HepG2 (cell line): ENCODE measurements at regions not wholly inside any gene's neighbourhood (a gene's known extent, or its start where the extent isn't known, plus 50 kb on each side); places are given as distances from the start of the nearest gene placed in this dataset.

Experiments used
- ATAC-seq: fragments of 200-7000 bp; cut with Tn5 transposase; 3 replicates; pipeline ENCODE4 v1.9.1; 2020; ENCODE audit warnings: mild to moderate bottlenecking, moderate library complexity
- BruUV-seq: library from RNA; stranded (reverse); fragments of 400-500 nt; replicated peaks from 2 replicates; lab custom pipeline; 2021; lab: Mats Ljungman, UMichigan
- CTCF ChIA-PET: fragments of 300-600 bp; formaldehyde crosslinking; extraction: SDS; loops from one replicate; lab custom pipeline; 2021; ENCODE audit warnings: low total read pairs, inconsistent platforms, low intra/inter-chr PET ratio; lab: Yijun Ruan, JAX
- POLR2A ChIA-PET: fragments of 350-600 bp; sonication (Branson Sonifier 250); formaldehyde crosslinking; loops from one replicate; lab custom pipeline; 2020; ENCODE audit warnings: antibody characterized with exemption, inconsistent platforms; lab: Yijun Ruan, JAX
- DNase-seq: peaks from one replicate; pipeline ENCODE4 v3.0.0-alpha.2; 2015; ENCODE audit warnings: low spot score
- FAIRE-seq: peaks from 3 replicates; lab custom pipeline; 2011; peaks lifted over from hg19 to GRCh38; lab: Jason Lieb, UNC
- H2AFZ ChIP-seq: one replicate; pipeline ENCODE4 v1.6.1; 2011; ENCODE audit warnings: low read length, inconsistent platforms
- H3K27ac ChIP-seq: fragments of 300-600 bp; 3 replicates; pipeline ENCODE4 v1.8.0; 2011; ENCODE audit warnings: mixed run types, mild to moderate bottlenecking, mixed read lengths, low read length, inconsistent platforms; ENCODE audit not compliant: insufficient read depth; ENCODE audit errors: extremely low read length
- H3K27me3 ChIP-seq, 2 experiments: fragments of 200-600 bp in 1 of 2; 2 replicates in 1 of 2; 3 replicates in 1 of 2; pipeline versions ENCODE4 v1.6.0 to v1.8.0; 2011; ENCODE audit warnings: low read length in 2 of 2, mild to moderate bottlenecking in 2 of 2, moderate library complexity in 2 of 2, inconsistent platforms in 1 of 2; ENCODE audit not compliant: insufficient read depth in 2 of 2, control insufficient read depth in 1 of 2
- H3K36me3 ChIP-seq, 2 experiments: fragments of 200-600 bp in 1 of 2; replicated peaks in 1 of 2; 2 replicates in 1 of 2; 3 replicates in 1 of 2; pipeline versions ENCODE4 v1.5.1 to v1.8.0; 2011; ENCODE audit warnings: low read length in 2 of 2, inconsistent platforms in 1 of 2; ENCODE audit not compliant: insufficient read depth in 2 of 2, control insufficient read depth in 1 of 2
- H3K4me1 ChIP-seq: 2 replicates; pipeline ENCODE4 v1.5.1; 2012; ENCODE audit warnings: low read length, inconsistent platforms; ENCODE audit not compliant: insufficient read depth
- H3K4me2 ChIP-seq: 2 replicates; pipeline ENCODE4 v1.6.0; 2011; ENCODE audit warnings: low read depth, low read length, inconsistent platforms
- H3K4me3 ChIP-seq, 3 experiments: fragments of 200-600 bp in 1 of 3; sonication (generic), shearing (Covaris generic) in 1 of 3; replicated peaks in 1 of 3; 2 replicates each; pipeline ENCODE4 v1.5.1; 2011 to 2016; ENCODE audit warnings: low read length in 3 of 3, inconsistent platforms in 2 of 3, low read depth in 2 of 3, mild to moderate bottlenecking in 2 of 3, control low read depth in 1 of 3, mixed read lengths in 1 of 3; ENCODE audit not compliant: insufficient read depth in 1 of 3
- H3K79me2 ChIP-seq: one replicate; pipeline ENCODE4 v1.6.1; 2011; ENCODE audit warnings: low read length, inconsistent platforms; ENCODE audit not compliant: insufficient read depth
- H3K9ac ChIP-seq: 2 replicates; pipeline ENCODE4 v1.6.0; 2011; ENCODE audit warnings: mild to moderate bottlenecking, low read depth, low read length, inconsistent platforms; ENCODE audit not compliant: insufficient read depth
- H3K9me3 ChIP-seq: 2 replicates; pipeline ENCODE4 v1.5.1; 2012; ENCODE audit warnings: mild to moderate bottlenecking, low read length
- H4K20me1 ChIP-seq: 2 replicates; pipeline ENCODE4 v1.6.0; 2011; ENCODE audit warnings: inconsistent platforms, mild to moderate bottlenecking, low read length, moderate library complexity; ENCODE audit not compliant: insufficient read depth
- AKNA ChIP-seq: sonication (generic); formaldehyde crosslinking; IDR thresholded peaks from 2 replicates; pipeline ENCODE4 v1.4.0; 2020; ENCODE audit warnings: missing genetic modification reagents, borderline replicate concordance
- RNF219 ChIP-seq: sonication (generic); formaldehyde crosslinking; IDR thresholded peaks from 2 replicates; pipeline ENCODE4 v1.5.0; 2020; ENCODE audit warnings: mild to moderate bottlenecking, missing genetic modification reagents
- SMC3 ChIP-seq: IDR thresholded peaks from 2 replicates; pipeline ENCODE4 v1.6.1; 2011; ENCODE audit warnings: low read length, improper control_type of control experiment
- YY1 ChIP-seq: IDR thresholded peaks from 2 replicates; pipeline ENCODE4 v1.6.1; 2011; ENCODE audit warnings: low read length, low read depth, moderate library complexity, mild to moderate bottlenecking; ENCODE audit not compliant: insufficient read depth, insufficient replicate concordance
- ZNF20 ChIP-seq: sonication (generic); formaldehyde crosslinking; IDR thresholded peaks from 2 replicates; pipeline ENCODE4 v1.4.0; 2020; ENCODE audit warnings: mild to moderate bottlenecking, moderate library complexity, missing genetic modification reagents
- ZNF33A ChIP-seq: sonication (generic); formaldehyde crosslinking; IDR thresholded peaks from 2 replicates; pipeline ENCODE4 v1.5.1; 2020; ENCODE audit warnings: missing genetic modification reagents, mild to moderate bottlenecking, moderate library complexity, borderline replicate concordance
- ZNF501 ChIP-seq: sonication (generic); formaldehyde crosslinking; IDR thresholded peaks from 2 replicates; pipeline ENCODE4 v1.5.1; 2020; ENCODE audit warnings: mild to moderate bottlenecking, moderate library complexity, missing genetic modification reagents
- WGBS: methylation state at CpG from one replicate; pipeline ENCODE4 v1.1.6; 2017; ENCODE audit warnings: low lambda C conversion rate; 5-methylcytosine and 5-hydroxymethylcytosine counted together
- in situ Hi-C: cut with HindIII; loops from 2 replicates; pipeline ENCODE4 v1.10.0; 2017; ENCODE audit warnings: low pct_unique_long_range_greater_than_20kb; ENCODE audit not compliant: extremely low pct_ligation_motif_present
- intact Hi-C: fragments of 100-400 bp; cut with micrococcal nuclease; formaldehyde crosslinking; loops from one replicate; pipeline ENCODE4 v1.10.0; 2022; ENCODE audit not compliant: unreplicated experiment
- TF ChIP-seq, protein P1 (sequence below): IDR thresholded peaks from 2 replicates; pipeline ENCODE4 v1.6.1; 2016; ENCODE audit warnings: low read depth

GRCh38 chr5:54832045-54832444, 153.3 kb downstream of the ESM1 start (continued):
- no peak for TF ChIP-seq AKNA
- TF ChIP-seq ZNF33A (CRISPR knock-in tag), result no peak
- TF ChIP-seq, protein P1, sequence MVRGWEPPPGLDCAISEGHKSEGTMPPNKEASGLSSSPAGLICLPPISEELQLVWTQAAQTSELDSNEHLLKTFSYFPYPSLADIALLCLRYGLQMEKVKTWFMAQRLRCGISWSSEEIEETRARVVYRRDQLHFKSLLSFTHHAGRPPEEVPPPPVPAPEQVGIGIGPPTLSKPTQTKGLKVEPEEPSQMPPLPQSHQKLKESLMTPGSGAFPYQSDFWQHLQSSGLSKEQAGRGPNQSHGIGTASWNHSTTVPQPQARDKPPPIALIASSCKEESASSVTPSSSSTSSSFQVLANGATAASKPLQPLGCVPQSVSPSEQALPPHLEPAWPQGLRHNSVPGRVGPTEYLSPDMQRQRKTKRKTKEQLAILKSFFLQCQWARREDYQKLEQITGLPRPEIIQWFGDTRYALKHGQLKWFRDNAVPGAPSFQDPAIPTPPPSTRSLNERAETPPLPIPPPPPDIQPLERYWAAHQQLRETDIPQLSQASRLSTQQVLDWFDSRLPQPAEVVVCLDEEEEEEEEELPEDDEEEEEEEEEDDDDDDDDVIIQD (CRISPR knock-in tag), result no peak

DNA sequence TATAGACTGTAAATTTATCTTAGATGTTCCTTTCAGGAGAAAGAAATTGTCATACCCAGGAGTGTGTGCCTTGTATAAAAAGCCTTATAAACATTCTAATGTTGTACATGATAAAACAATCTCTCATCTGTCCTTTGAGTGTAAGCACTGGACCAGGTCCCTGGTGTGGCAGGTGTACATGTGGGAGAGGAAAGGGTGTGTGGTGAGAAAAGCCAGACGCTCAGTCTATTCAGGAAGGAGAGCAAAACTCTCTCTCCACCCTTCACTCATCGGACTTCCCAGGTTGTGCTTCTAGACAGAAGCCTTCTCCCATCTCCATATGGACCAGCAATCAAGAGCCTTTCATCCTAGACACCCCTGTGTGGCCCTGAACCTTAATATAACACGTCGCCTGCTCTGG, 154.2 kb downstream of the ESM1 start:
- no peak for FAIRE-seq
- intact Hi-C loops, result no loop called here

More for the DNA sequence above, 154.2 kb downstream of the ESM1 start:
- Histone ChIP-seq H2AFZ (no peak overlapping the region), H3K36me3 (no peaks in the 10 kb centered on the region), H3K27me3 (no peaks in the 10 kb centered on the region), H4K20me1 (no peaks in the 10 kb centered on the region), H3K4me2 (no peak overlapping the region), H3K9me3 (no peaks in the 10 kb centered on the region), H3K4me1 (no peaks in the 10 kb centered on the region), H3K9ac (no peak overlapping the region), H3K4me3 (no peak overlapping the region), H3K79me2 (no peaks in the 10 kb centered on the region), H3K27ac (no peak overlapping the region)
- POLR2A ChIA-PET, result no interaction called here
- WGBS, result 31% methylated on average over 3 of the region's 4 CpGs
- CTCF ChIA-PET, result no interaction called here
- BruUV-seq, result no TSS peak
- ATAC-seq (no peak), DNase-seq (no peak)
- TF ChIP-seq SMC3 (no peak), YY1 (no peak), RNF219 (no peak), ZNF20 (CRISPR knock-in tag) (no peak), ZNF501 (CRISPR knock-in tag) (no peak)
- in situ Hi-C loops, result no loop called here
